GM10248 (cell line): ENCODE measurements at regions not wholly inside any gene's neighbourhood (a gene's known extent, or its start where the extent isn't known, plus 50 kb on each side); places are given as distances from the start of the nearest gene placed in this dataset.

Experiments
- CTCF ChIA-PET: fragments of 300-600 bp; sonication (Branson Sonifier 250); formaldehyde crosslinking; extraction: SDS; loops from one replicate; lab custom pipeline; 2021; ENCODE audit warnings: antibody characterized with exemption; lab: Yijun Ruan, JAX
- POLR2A ChIA-PET: fragments of 350-650 bp; sonication (Branson Sonifier 250); formaldehyde crosslinking; extraction: SDS; loops from one replicate; lab custom pipeline; 2020; ENCODE audit warnings: antibody characterized with exemption; lab: Yijun Ruan, JAX
- DNase-seq: peaks from one replicate; pipeline ENCODE4 v3.0.0; 2012; ENCODE audit errors: extremely low spot score
- TF ChIP-seq, protein P1 (sequence below): IDR thresholded peaks from 2 replicates; pipeline ENCODE4 v1.5.1; 2012; ENCODE audit warnings: mild to moderate bottlenecking, low read depth; ENCODE audit errors: extremely low read depth, missing control alignments, control extremely low read depth

DNA sequence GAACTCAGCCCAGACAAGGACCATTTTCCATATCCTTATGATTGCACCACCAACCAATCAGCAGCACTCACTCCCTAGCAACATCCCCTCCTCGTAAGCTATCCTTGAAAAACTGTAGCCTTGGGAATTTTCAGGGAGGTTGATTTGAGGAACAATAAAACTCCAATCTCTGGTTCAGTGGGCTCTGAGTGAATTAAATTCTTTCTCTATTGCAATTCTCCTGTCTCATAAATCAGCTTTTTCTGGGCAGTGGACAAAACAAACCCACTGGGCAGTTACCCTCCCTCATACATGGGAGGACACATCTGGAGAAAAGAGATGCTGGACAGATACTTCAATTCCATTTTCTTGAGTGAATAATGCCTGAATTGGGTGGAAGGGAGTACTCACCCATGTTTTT lies 115.4 kb upstream of the STXBP5 start:
- ChIA-PET POLR2A (no interaction called here), CTCF (interaction anchor here (1.5 kb wide), 1 partner anchor 33 kb away, joined by 3 read pairs; no protein-coding TSS in a partner anchor)
- no peak for DNase-seq
- TF ChIP-seq, protein P1, sequence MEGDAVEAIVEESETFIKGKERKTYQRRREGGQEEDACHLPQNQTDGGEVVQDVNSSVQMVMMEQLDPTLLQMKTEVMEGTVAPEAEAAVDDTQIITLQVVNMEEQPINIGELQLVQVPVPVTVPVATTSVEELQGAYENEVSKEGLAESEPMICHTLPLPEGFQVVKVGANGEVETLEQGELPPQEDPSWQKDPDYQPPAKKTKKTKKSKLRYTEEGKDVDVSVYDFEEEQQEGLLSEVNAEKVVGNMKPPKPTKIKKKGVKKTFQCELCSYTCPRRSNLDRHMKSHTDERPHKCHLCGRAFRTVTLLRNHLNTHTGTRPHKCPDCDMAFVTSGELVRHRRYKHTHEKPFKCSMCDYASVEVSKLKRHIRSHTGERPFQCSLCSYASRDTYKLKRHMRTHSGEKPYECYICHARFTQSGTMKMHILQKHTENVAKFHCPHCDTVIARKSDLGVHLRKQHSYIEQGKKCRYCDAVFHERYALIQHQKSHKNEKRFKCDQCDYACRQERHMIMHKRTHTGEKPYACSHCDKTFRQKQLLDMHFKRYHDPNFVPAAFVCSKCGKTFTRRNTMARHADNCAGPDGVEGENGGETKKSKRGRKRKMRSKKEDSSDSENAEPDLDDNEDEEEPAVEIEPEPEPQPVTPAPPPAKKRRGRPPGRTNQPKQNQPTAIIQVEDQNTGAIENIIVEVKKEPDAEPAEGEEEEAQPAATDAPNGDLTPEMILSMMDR, result no peak

DNA sequence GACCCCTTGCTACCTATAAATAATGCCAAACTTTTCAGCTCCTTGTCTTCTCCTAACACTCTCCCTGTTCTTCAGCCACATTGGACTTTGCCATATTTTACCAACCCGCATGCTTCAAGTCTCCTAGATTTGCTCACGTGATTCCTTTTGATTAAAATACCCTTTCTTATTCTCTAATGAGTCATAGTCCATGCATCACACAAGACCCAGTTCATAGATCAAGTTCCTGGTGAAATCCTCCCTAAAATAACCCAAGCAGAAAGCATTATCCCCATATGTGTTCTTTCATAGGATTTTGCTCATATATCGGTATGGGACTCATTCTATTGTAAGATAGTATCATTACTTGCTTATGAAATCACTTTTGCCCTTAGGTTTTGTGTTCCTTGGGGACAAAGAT lies 108.9 kb upstream of the STXBP5 start:
- ChIA-PET POLR2A (no interaction called here), CTCF (no interaction called here)
- DNase-seq, result no peak
- TF ChIP-seq, protein P1, result no peak

DNA sequence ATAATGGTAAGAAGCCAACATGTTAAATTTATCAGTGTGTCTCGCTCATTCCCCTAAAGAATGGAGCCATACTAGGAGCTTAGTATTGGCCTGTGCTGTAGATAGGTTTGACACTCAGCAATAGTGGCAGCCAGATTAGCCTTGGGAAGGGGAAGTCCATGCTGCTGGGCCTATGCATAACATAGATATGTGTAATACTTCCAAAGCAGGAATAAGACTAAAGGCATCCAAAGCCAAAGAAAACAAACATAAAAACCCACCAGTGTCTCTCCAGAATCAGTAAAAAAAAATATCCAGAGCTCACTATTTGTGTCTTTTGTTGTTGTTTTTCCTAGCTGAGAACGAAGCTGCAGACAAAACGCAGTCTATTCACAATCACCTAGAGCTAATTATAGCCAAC lies 104.2 kb upstream of the STXBP5 start:
- TF ChIP-seq, protein P1, result no peak
- CTCF ChIA-PET, result no interaction called here
- POLR2A ChIA-PET, result no interaction called here
- no peak for DNase-seq

DNA sequence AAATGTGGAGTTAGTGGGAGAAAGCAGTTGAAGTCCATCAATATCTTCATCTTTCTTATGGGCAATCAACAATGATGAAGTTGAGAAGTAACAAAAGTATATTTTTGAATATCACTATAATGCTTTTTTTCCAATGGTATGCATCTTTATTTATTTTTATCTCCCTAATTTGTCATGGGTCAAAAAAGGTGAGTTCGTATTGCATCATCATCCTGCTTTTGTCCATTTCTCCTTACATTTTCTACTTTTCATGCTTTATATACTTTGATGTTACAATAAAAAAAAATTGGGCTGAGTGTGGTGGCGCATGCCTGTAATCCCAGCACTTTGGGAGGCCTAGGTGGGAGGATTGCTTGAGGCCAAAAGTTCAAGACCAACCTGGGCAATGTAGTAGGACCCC lies 101.2 kb upstream of the STXBP5 start:
- POLR2A ChIA-PET, result no interaction called here

DNA sequence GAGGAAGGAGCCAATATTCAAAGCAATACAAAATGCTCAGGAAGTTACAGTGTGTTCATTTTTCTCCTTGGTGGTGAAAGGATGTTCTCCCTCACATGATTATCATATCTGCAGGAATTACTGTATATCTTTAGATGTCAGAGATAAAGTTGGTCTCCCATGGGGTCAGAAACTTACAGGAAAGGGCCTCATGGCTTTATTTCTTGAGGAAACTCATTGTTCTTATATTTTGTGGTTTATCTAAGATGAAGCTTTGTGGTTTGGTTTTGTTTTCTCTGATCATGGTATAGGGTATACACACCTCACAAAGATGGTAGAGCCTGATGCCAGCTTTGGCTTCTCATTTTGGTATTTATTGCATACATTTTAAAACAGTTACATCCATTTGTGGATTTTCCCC lies 100.5 kb upstream of the STXBP5 start:
- ChIA-PET CTCF (no interaction called here), POLR2A (no interaction called here)
- TF ChIP-seq, protein P1, result no peak
- no peak for DNase-seq

More for the DNA sequence above, 101.2 kb upstream of the STXBP5 start:
- CTCF ChIA-PET, result no interaction called here
- no peak for DNase-seq
- TF ChIP-seq, protein P1, result no peak

DNA sequence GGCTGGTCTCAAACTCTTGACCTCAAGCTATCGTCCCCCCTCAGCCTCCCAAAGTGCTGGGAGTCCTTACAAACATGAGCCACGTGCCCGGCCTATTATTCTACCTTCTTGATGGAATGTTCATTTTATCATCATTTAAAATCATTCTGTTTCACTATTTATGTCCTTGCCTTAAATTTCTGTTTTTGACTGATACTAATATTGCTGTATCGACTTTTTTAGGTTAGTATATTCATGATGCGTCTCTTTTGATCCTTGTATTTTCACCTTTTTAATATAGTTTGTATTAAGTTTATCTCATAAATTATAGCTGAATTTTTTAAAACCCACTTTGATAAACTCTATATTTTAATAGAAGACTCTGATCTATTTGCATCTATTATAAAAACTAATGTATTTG lies 98.4 kb upstream of the STXBP5 start:
- ChIA-PET CTCF (interaction anchor here (0.7 kb wide), 1 partner anchor 10 kb away, joined by 3 read pairs; no protein-coding TSS in a partner anchor), POLR2A (no interaction called here)
- TF ChIP-seq, protein P1, result no peak

DNA sequence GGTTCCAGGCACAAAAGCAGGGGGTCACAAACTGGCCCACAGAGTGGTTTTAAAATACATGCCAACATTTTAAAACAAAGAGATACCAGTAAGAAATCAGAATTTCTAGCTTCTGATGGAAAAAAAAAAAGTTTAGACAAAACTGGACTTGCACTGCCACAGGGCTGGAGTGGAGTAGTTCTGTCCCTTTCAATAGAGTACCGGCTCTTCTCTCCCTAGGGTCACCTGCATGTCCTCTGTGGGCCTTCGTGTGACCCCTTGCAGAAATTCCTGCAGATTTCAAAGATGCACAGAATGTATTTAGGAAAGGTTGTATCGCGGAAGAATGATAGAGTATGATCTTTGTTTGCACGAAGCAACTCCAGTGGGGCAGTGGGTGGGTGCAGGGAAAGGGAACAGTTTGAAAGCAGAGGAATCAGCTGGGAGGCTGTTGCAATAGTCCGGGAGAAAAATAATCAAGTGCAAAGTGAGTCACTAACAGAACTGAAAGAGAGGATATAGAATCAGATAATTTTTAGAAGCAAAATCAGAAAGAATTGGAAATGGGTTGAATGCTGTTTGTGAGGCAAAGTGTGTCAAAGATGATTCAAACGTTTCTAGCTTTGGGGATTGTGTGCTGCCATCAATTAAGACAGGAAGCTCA lies 97.3 kb upstream of the STXBP5 start:
- TF ChIP-seq, protein P1, result no peak
- ChIA-PET CTCF (interaction anchor here (0.8 to 0.9 kb wide), 2 partner anchors 15 to 28 kb away, joined by 3 to 5 read pairs; no protein-coding TSS in a partner anchor), POLR2A (no interaction called here)
- no peak for DNase-seq

More for the DNA sequence above, 98.4 kb upstream of the STXBP5 start:
- DNase-seq, result no peak
